Stimulated activated memory B cell treated with anti-CD40 and anti-IgM and Interleukin-4, amounts not matched to agents 10 μg/mL and 1 μg/mL and 100 μg/mL, for 72 hours (primary cell): ENCODE measurements at regions not wholly inside any gene's neighbourhood (a gene's known extent, or its start where the extent isn't known, plus 50 kb on each side); places are given as distances from the start of the nearest gene placed in this dataset.

Source experiments
- ATAC-seq: fragments of 150-1000 bp; cut with Tn5 transposase; 2 replicates; pipeline ENCODE4 v1.10.0; 2021
- H3K27ac Mint-ChIP-seq: one replicate; pipeline ENCODE4 v1.8.0; 2022; ENCODE audit warnings: mild to moderate bottlenecking, mixed read lengths
- H3K27me3 Mint-ChIP-seq: one replicate; pipeline ENCODE4 v1.8.0; 2022; ENCODE audit warnings: mixed read lengths
- H3K36me3 Mint-ChIP-seq: one replicate; pipeline ENCODE4 v1.8.0; 2022; ENCODE audit warnings: mixed read lengths
- H3K4me1 Mint-ChIP-seq: one replicate; pipeline ENCODE4 v1.8.0; 2022; ENCODE audit warnings: mixed read lengths
- H3K4me3 Mint-ChIP-seq: one replicate; pipeline ENCODE4 v1.8.0; 2022; ENCODE audit warnings: mild to moderate bottlenecking, moderate library complexity, mixed read lengths
- H3K9me3 Mint-ChIP-seq: one replicate; pipeline ENCODE4 v1.8.0; 2022; ENCODE audit warnings: mixed read lengths

DNA sequence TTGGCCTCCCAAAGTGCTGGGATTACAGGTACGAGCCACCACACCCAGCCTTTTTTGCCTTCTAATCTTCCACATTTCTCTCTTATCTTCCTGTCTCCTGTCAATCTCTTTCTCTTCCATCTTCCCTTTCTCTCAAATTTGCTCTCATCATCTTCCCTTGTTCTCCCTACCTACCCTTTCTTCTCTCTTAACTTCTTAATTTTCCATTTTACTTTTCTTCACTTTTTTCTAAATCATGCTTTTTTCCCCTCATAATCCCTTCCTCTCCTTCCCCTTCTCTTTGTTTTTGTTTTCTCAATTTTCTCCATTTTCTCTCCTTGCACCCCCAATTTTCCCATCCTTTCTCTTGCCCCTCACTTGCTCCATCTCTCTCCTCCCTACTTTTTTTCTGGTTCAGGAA, 545.7 kb downstream of the OMA1 start:
- Mint-ChIP-seq H3K27ac (no peak overlapping the region), H3K36me3 (no peaks in the 10 kb centered on the region), H3K4me3 (no peak overlapping the region), H3K4me1 (no peaks in the 10 kb centered on the region), H3K27me3 (peaks cover 51% of the 10 kb centered on the region), H3K9me3 (peaks cover 10% of the 10 kb centered on the region)
- no peak for ATAC-seq

DNA sequence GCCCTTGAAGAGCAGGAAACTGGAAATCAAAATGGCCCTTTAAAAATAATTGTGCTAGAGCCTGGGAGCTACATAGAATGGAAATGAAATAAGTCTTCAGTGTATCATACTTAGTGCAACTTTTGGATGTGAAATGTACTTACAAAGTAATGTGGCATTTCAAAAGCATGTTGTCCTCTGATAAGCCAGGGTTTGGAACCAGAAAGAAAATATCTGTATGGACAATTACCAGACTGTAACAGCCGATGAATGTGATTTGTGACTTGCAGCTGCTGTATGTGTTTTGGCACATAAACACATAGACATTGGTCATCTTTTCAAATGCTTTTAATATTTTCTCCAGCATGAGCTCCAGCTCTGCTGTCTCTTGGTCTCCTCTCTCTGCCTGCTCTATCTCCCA, 546.4 kb downstream of the OMA1 start:
- peaks cover 10% of the 10 kb centered on the region for H3K9me3 Mint-ChIP-seq
- H3K36me3 Mint-ChIP-seq = no peaks in the 10 kb centered on the region
- no peak overlapping the region for H3K4me3 Mint-ChIP-seq
- H3K27ac Mint-ChIP-seq = no peak overlapping the region
- H3K4me1 Mint-ChIP-seq = no peaks in the 10 kb centered on the region
- no peak for ATAC-seq
- peaks cover 50% of the 10 kb centered on the region for H3K27me3 Mint-ChIP-seq

DNA sequence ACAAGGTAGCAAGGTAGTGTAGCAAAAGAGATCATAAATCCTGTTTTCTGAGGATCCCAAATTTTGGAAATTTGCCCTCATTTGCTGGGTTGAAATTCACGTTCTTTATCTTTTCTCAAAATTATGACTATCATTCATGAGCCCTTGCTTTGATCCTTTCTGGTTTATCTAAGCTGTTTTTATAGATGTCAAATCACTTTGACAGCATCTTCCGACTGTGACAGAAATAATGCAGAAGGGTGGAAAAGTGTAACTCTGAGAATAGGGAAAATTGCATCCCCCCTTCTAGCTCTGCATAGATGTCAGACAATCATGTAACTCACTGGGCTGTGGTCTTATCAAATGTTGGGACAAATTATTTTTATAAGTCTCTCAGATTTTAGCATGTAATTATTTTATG, 550.1 kb downstream of the OMA1 start:
- Mint-ChIP-seq H3K4me3 (no peak overlapping the region), H3K27me3 (peaks cover 23% of the 10 kb centered on the region), H3K36me3 (no peaks in the 10 kb centered on the region), H3K27ac (no peak overlapping the region), H3K4me1 (no peaks in the 10 kb centered on the region), H3K9me3 (peaks cover 10% of the 10 kb centered on the region)
- ATAC-seq = no peak

DNA sequence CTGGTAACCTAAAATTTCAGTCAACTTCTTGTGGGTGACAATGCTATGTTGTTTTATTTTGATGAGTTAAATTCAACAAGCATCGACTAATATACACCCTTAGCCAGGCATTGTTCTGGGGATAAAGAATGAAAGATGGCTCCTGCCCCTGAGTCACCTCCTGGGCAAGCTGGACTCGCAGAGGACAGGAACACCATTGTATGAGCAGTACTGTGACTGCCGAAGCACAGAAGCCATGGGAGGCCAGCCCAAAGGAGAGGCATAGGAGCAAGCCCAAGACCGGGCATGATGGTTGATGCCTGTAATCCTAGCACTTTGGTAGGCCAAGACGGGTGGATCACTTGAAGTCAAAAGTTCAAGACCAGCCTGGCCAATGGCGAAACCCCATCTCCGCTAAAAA, 555.2 kb downstream of the OMA1 start:
- Mint-ChIP-seq H3K4me1 (peaks cover 12% of the 10 kb centered on the region), H3K4me3 (no peak overlapping the region), H3K36me3 (no peaks in the 10 kb centered on the region), H3K27me3 (peaks cover 10% of the 10 kb centered on the region), H3K9me3 (no peaks in the 10 kb centered on the region), H3K27ac (no peak overlapping the region)
- no peak for ATAC-seq

DNA sequence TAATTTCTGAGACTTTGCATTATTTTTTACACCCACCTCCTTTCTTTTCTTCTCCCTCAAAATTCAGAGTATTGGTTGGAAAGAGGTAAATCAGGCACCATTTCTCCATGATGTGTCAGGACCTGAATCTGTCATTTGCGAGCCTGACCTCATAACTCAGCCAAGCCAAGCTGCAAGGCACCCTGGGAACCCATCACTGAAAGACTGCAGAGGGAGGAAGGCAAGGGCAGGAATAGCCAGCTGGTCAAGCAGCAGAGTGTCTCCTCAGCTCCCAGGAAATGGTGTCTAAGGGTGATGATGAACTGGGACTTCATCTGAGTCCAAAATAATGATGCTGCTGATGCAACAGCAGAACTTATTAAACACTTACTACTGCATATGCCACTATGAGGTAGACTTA, 556.6 kb downstream of the OMA1 start:
- H3K4me1 Mint-ChIP-seq = peaks cover 16% of the 10 kb centered on the region
- ATAC-seq = no peak
- no peaks in the 10 kb centered on the region for H3K9me3 Mint-ChIP-seq
- H3K4me3 Mint-ChIP-seq = no peak overlapping the region
- H3K27ac Mint-ChIP-seq = no peak overlapping the region
- H3K27me3 Mint-ChIP-seq = peaks cover 10% of the 10 kb centered on the region
- H3K36me3 Mint-ChIP-seq = no peaks in the 10 kb centered on the region

DNA sequence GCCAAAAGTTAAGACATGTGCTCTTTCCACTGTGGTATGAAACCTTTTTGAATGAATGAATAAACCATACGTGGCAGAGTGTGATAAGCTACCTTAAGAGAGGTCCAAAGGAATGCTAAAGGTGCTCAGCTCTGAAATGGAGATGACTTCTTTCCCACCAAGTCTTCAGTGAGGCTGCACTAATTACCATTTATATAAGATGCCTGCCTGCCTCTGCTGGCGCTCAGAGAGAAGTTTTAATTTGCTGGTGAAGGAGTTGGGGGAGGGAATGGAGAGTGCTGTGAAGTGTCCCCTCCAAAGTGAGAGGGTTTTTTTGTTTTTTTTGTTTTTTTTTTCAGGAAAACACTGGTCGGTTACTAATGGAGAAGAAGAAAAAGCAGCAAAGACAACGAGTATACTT, 559.0 kb downstream of the OMA1 start:
- no peaks in the 10 kb centered on the region for H3K36me3 Mint-ChIP-seq
- no peak for ATAC-seq
- H3K27ac Mint-ChIP-seq = no peak overlapping the region
- no peak overlapping the region for H3K4me3 Mint-ChIP-seq
- peaks cover 16% of the 10 kb centered on the region for H3K4me1 Mint-ChIP-seq
- no peaks in the 10 kb centered on the region for H3K9me3 Mint-ChIP-seq
- H3K27me3 Mint-ChIP-seq = peaks cover 10% of the 10 kb centered on the region

DNA sequence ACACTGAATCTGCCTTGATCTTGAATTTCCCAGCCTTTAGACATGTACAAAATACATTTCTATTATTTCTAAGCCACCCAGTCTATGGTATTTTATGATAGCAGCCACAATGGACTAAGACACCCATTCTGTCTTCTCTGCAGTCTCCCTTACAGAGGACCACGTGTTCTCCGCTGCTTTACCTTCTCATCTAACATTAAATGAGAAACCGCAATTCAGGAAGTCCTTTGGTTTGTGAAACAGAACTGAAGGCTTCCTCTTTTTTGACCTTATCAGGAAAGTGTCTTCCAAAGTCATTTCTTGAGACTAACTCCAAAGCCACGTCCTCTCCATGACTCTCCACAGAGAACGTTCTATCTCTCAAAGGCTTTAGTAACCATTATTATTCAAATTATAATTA, 560.1 kb downstream of the OMA1 start:
- Mint-ChIP-seq H3K36me3 (no peaks in the 10 kb centered on the region), H3K4me1 (peaks cover 16% of the 10 kb centered on the region)

DNA sequence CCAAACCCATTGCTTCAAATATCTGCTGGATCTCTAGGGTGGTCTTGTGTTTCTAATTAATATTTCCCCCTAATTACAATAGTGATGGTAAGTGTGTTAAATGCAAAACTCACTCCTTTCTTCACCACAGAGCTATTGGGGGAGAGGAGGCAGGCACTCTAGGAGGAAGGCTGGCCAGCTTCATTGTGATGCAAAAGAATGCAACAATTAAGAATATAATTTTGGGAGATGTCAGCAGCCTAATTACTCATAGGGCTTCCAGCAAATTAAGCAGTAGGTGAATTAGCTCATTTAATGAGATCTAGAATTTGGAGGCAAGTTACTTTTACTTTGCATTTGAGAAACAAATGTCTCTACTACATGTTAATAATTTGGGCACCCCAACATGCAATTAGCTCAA, 560.4 kb upstream of the DAB1 start:
- H3K27me3 Mint-ChIP-seq = peaks cover 10% of the 10 kb centered on the region
- H3K4me3 Mint-ChIP-seq = no peak overlapping the region

More for the DNA sequence above, 560.1 kb downstream of the OMA1 start:
- Mint-ChIP-seq H3K27me3 (peaks cover 10% of the 10 kb centered on the region), H3K9me3 (no peaks in the 10 kb centered on the region), H3K4me3 (no peak overlapping the region), H3K27ac (no peak overlapping the region)
- peak; percentile 88 for ATAC-seq

DNA sequence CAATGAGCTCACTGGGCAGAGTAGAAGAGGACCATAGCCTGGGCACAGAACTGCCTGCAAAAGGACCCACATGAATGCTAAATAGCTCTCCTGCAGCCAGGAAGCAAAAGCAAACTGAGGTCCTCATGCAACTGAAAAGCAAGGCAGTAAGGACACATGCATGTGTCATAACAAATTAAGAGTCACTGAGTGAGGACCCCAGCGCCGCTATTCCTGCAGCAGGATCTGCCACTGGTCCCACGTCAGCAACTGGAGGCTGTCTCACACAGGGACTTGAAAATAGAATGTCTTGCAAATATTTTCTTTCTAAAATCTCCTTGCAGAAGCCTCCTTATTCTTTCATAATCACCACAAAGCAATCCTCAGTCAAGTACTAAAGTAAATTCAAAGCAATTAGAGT, 559.6 kb upstream of the DAB1 start:
- no peaks in the 10 kb centered on the region for H3K36me3 Mint-ChIP-seq
- H3K27me3 Mint-ChIP-seq = peaks cover 10% of the 10 kb centered on the region
- no peak overlapping the region for H3K27ac Mint-ChIP-seq
- H3K9me3 Mint-ChIP-seq = peaks cover 3% of the 10 kb centered on the region
- peaks cover 16% of the 10 kb centered on the region for H3K4me1 Mint-ChIP-seq
- H3K4me3 Mint-ChIP-seq = no peak overlapping the region
- ATAC-seq = no peak

More for the DNA sequence above, 560.4 kb upstream of the DAB1 start:
- peaks cover 16% of the 10 kb centered on the region for H3K4me1 Mint-ChIP-seq
- H3K27ac Mint-ChIP-seq = no peak overlapping the region
- H3K36me3 Mint-ChIP-seq = no peaks in the 10 kb centered on the region
- ATAC-seq = no peak
- H3K9me3 Mint-ChIP-seq = no peaks in the 10 kb centered on the region

DNA sequence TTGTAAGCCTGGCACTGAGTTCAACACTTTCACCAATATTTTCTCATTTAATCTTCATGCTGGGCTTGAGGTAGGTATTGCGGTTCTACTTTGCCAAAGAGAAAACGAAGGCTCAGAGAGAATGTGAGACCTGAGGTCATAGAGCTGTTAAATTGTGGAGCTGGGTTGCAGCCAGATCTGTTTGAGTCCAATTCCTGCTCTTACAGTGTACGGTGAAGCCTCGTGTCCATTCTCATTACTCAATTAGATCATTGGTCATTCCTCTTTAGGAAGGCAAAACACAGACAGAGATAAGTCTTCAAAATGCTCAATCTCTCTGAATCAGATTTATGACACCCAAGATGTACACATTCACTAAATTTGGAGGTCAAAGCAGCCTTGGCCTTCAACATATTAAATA, 559.0 kb upstream of the DAB1 start:
- no peak overlapping the region for H3K4me3 Mint-ChIP-seq
- peaks cover 3% of the 10 kb centered on the region for H3K9me3 Mint-ChIP-seq
- no peak for ATAC-seq
- H3K4me1 Mint-ChIP-seq = peaks cover 16% of the 10 kb centered on the region
- H3K36me3 Mint-ChIP-seq = no peaks in the 10 kb centered on the region
- no peak overlapping the region for H3K27ac Mint-ChIP-seq
- peaks cover 11% of the 10 kb centered on the region for H3K27me3 Mint-ChIP-seq

DNA sequence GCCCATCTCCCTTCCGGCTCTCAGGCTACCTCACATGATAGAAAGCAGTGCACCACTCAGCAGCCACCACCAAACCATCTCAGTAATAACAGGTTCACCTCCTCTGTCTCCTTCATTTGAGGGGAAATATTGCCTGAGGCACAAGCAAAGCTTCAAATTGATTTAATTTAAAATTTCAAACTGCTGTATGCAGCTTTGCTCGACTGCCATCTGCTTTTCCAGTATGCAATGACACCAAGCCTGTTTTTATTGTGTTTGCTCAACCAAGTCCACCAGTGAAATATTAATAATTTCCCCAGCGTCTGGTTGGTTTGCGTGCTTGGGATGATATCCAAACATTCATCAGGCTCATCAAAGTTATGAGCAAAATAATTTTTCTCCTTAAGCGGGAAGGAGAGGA, 552.4 kb upstream of the DAB1 start:
- no peaks in the 10 kb centered on the region for H3K36me3 Mint-ChIP-seq
- H3K27ac Mint-ChIP-seq = no peak overlapping the region
- ATAC-seq = no peak
- no peak overlapping the region for H3K4me3 Mint-ChIP-seq
- H3K27me3 Mint-ChIP-seq = peaks cover 24% of the 10 kb centered on the region
- H3K9me3 Mint-ChIP-seq = peaks cover 13% of the 10 kb centered on the region
- H3K4me1 Mint-ChIP-seq = no peaks in the 10 kb centered on the region

DNA sequence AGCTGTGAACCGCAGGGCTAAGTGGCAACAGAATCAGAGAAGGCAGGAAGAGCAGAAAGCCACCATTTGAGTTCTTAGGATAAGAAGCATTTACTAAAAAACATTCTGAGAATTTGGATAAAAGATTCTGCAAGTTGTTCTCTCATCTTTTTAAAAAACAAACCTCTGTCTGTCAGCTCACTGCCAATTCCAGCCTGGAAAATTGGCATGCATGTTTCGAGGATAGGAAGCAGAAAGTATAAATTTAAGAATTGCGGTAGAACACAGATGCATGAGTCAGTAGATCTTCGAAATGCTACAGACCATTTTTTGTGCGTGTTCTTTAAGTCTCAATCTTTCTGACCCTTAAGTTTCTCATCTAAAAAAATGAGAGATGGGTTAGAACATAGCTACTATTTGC, 544.5 kb upstream of the DAB1 start:
- no peak for ATAC-seq
- Mint-ChIP-seq H3K27ac (no peak overlapping the region), H3K27me3 (no peaks in the 10 kb centered on the region), H3K9me3 (peaks cover 3% of the 10 kb centered on the region), H3K4me1 (no peaks in the 10 kb centered on the region), H3K4me3 (no peak overlapping the region), H3K36me3 (no peaks in the 10 kb centered on the region)

DNA sequence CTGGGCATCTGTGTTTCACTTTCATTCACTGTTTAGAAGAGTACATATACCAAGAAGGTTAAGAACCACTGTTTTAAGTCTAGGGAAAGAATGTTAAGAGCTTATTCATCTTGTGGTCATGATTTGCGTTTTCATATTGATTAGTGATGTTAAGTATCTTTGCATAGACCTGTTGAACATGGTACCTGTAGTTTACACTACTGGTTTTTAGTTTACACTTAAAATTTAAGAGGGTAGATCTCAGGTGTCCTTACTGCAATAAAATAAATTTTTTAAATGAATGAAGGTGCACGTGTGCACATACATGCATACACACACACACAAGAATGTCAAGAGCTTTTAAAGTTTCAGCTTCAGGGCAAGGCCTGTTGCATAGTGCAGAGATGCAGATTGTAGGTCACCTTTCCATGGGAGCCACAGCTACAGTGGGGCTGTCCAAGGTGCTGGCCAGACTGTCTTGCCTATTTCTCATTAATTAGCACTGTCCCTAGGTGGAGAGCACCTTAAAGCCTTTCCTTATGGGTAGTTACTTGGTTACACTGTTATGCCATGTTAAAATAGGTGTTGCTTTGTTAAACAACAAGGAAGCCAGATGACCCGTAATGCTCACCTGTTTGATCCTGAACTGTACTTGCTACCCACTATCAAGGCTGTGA, 543.0 kb upstream of the DAB1 start:
- ATAC-seq = no peak
- Mint-ChIP-seq H3K27me3 (no peaks in the 10 kb centered on the region), H3K27ac (no peak overlapping the region), H3K9me3 (no peaks in the 10 kb centered on the region), H3K36me3 (no peaks in the 10 kb centered on the region), H3K4me3 (no peak overlapping the region), H3K4me1 (no peaks in the 10 kb centered on the region)

DNA sequence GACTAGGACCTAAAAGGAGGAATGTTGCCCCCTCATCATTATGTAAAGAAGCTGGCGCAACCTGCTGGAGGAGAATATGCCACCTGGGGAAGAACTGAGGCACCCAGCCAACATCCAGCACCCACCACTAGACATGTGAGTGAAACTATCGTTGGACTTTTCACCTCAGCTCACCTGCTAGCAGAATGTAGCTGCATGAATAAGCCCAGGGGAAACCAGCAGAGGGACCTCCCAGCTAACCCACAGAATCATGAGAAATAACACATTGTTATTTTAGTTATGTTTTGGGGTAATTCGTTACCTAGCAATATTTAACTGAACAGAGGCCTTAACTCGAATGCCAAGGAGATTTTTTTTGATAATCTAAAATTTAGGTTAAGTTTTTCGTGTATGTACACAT, 542.5 kb upstream of the DAB1 start:
- no peak overlapping the region for H3K4me3 Mint-ChIP-seq
- H3K27ac Mint-ChIP-seq = no peak overlapping the region
- no peaks in the 10 kb centered on the region for H3K9me3 Mint-ChIP-seq
- H3K4me1 Mint-ChIP-seq = no peaks in the 10 kb centered on the region
- H3K27me3 Mint-ChIP-seq = no peaks in the 10 kb centered on the region
- no peak for ATAC-seq
- no peaks in the 10 kb centered on the region for H3K36me3 Mint-ChIP-seq

DNA sequence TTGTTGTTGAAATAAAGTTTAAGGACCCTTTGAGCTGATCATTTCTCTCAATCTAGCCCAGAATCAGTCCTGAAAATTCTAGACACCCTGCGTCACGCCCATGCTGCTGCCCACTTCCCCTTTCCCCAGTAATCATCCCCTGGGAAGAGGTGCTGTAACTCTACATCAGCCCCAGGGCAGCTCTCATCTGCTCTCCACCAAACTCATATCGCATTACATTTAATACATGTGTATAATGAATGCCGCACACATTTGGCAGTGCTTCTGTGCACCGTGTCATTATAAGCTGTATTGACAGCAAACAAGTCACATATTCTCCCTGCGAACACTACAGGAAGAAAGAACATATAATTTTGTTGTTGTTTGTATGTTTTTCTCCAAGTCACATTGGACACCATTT, 539.7 kb upstream of the DAB1 start:
- no peaks in the 10 kb centered on the region for H3K9me3 Mint-ChIP-seq
- H3K4me1 Mint-ChIP-seq = no peaks in the 10 kb centered on the region
- ATAC-seq = no peak
- H3K4me3 Mint-ChIP-seq = no peak overlapping the region
- H3K27ac Mint-ChIP-seq = no peak overlapping the region
- no peaks in the 10 kb centered on the region for H3K36me3 Mint-ChIP-seq
- H3K27me3 Mint-ChIP-seq = no peaks in the 10 kb centered on the region

DNA sequence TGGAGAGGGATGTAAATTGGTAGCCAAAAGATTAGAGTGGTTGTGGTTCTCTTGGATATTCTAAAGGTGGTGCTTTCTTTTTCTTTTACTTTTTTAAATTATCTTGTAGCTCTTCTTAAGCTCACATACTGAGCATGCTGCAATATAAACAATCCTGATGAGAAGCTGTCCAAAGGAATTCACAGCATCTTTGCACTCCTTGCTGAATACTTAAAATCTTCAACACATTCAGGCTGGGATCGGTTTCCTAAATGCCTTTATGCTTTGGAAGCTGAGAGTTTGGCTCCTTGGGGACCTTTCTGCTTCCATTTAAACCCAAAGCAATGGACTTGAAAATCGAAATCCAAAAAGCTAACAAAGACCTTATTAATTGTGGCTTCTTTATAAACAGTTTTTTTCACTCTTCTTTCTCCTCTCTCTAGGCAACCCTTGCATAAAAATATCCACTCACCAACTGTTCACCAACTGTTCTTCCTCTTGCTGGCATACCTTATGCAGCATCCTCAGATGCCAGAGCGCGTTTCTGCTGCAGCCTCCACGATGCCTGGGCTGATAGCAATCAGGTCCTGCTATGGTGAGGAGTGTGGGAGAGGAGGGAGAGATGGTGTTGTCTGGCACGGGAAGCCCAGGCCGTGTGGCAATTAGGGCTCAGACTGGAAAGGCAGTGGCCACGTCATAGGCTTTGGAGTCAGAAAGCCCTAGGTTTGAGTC, 535.8 kb upstream of the DAB1 start:
- ATAC-seq = no peak
- H3K27me3 Mint-ChIP-seq = no peaks in the 10 kb centered on the region
- no peak overlapping the region for H3K4me3 Mint-ChIP-seq
- H3K27ac Mint-ChIP-seq = no peak overlapping the region
- no peaks in the 10 kb centered on the region for H3K36me3 Mint-ChIP-seq
- H3K9me3 Mint-ChIP-seq = no peaks in the 10 kb centered on the region
- no peaks in the 10 kb centered on the region for H3K4me1 Mint-ChIP-seq
